ENCODE measurements at regions not wholly inside any gene's neighbourhood (a gene's known extent, or its start where the extent isn't known, plus 50 kb on each side); places are given as distances from the start of the nearest gene placed in this dataset.

GRCh38 chr11:32316232-32316631 lies 119.1 kb downstream of the WT1 start:
- DNase-seq (ENCODE audit: low read depth in 1 of 2, low spot score in 1 of 2), result no peak

- DNase-seq (ENCODE audit: low read depth in 1 of 2, low spot score in 1 of 2), result no peak
Observed at GRCh38 chr11:32316858-32317642, 118.3 kb downstream of the WT1 start.

- DNase-seq (ENCODE audit: low read depth in 1 of 2, low spot score in 1 of 2), result no peak
Observed at GRCh38 chr11:32317643-32318042, 117.7 kb downstream of the WT1 start.

- DNase-seq (ENCODE audit: low read depth in 1 of 2, low spot score in 1 of 2), result no peak
Observed at GRCh38 chr11:32318071-32319055, 117.0 kb downstream of the WT1 start.

- no peak for DNase-seq (ENCODE audit: low read depth in 1 of 2, low spot score in 1 of 2)
Observed at GRCh38 chr11:32323814-32324130, 111.6 kb downstream of the WT1 start.

GRCh38 chr11:32325187-32325586 lies 110.2 kb downstream of the WT1 start:
- DNase-seq (ENCODE audit: low read depth in 1 of 2, low spot score in 1 of 2), result no peak

GRCh38 chr11:32325725-32326124 lies 109.6 kb downstream of the WT1 start:
- DNase-seq (ENCODE audit: low read depth in 1 of 2, low spot score in 1 of 2), result no peak

- no peak for DNase-seq (ENCODE audit: low read depth in 1 of 2, low spot score in 1 of 2)
Observed at GRCh38 chr11:32326522-32326921, 108.8 kb downstream of the WT1 start.

- DNase-seq (ENCODE audit: low read depth in 1 of 2, low spot score in 1 of 2), result no peak
Observed at GRCh38 chr11:32328392-32328791, 106.9 kb downstream of the WT1 start.

- no peak for DNase-seq (ENCODE audit: low read depth in 1 of 2, low spot score in 1 of 2)
Observed at GRCh38 chr11:32331098-32331497, 104.2 kb downstream of the WT1 start.

GRCh38 chr11:32331792-32332191 lies 103.5 kb downstream of the WT1 start:
- DNase-seq (ENCODE audit: low read depth in 1 of 2, low spot score in 1 of 2), result no peak

GRCh38 chr11:32332990-32333319 lies 102.4 kb downstream of the WT1 start:
- DNase-seq (ENCODE audit: low read depth in 1 of 2, low spot score in 1 of 2), result no peak

- DNase-seq (ENCODE audit: low read depth in 1 of 2, low spot score in 1 of 2), result no peak
Observed at GRCh38 chr11:32333320-32333991, 101.9 kb downstream of the WT1 start.

- no peak for DNase-seq (ENCODE audit: low read depth in 1 of 2, low spot score in 1 of 2)
Observed at GRCh38 chr11:32334822-32335221, 100.5 kb downstream of the WT1 start.
